ENCODE measurements at regions not wholly inside any gene's neighbourhood (a gene's known extent, or its start where the extent isn't known, plus 50 kb on each side); places are given as distances from the start of the nearest gene placed in this dataset.

DNA sequence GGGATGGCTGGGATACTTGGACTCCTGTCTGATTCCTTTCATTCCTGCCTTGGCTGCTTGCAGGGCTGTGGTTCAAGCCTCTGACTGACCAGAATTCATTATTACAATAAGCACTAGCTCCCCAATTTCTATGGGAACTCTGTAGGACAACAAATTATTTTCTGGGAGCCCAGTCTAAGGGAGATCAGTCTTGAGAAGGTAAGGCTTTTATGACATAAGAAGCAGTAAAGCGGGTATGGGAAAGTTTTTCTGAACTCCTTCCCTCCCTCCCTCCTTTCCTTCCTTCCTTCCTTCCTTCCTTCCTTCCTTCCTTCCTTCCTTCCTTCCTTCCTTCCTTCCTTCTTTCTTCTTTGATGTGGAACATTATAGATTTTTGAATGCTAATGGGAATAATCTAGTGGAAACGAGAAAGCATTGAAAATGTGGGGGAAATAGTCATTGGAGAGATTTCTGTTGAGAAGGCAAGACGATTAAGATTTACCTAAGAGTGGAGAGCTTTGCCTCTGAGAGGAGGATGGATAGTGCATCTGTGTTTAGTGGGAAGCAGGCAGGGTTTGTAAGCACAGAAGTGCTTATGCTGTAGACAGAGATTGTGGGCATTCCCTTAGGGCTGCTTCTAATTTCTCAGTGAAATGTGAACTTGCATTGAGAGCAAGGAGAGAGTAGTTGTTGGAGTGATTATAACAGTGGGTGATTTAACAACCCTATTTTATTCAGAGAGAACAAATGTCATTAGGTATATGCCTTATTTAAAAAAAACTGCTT is 201.5 kb downstream of the DNAJB9 start:
- H3K4me1 ChIP-seq (ENCODE audit: control insufficient read depth, insufficient read depth, low read length), result no peaks in the 10 kb centered on the region
- no peak for DNase-seq (ENCODE audit: low read depth, low spot score)
- WGBS (ENCODE audit: insufficient coverage, insufficient read length), result no CpG with 5 or more reads among the region's 3 CpGs
- H3K9me3 ChIP-seq (ENCODE audit: control insufficient read depth, insufficient read depth, low read length), result no peaks in the 10 kb centered on the region
- H3K27me3 ChIP-seq (ENCODE audit: control insufficient read depth, insufficient read depth, low read length), result no peaks in the 10 kb centered on the region
- H3K27ac ChIP-seq (ENCODE audit: low read length), result no peak overlapping the region
- no peak overlapping the region for H3K4me3 ChIP-seq (ENCODE audit: low read length)
- H3K36me3 ChIP-seq (ENCODE audit: control insufficient read depth, insufficient read depth, low read length), result no peaks in the 10 kb centered on the region

DNA sequence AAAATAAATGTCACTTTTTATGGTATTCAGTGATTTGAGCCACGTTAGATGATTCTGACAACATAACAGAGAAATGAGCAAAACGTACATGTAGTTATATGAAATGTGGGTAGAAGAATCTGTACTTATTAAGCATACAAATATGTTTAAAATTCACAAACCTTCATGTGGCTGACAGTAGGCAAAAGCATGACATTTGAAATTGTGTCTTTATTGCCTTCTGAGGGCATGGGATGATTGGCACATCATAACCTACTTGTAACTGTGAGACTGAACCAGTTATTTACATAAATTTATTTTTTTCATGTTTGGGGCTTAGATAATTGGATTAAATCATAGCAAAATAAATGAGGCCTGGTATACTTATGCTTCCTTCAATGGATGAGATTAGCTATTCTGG is 202.2 kb downstream of the DNAJB9 start:
- Histone ChIP-seq H3K27me3 (ENCODE audit: control insufficient read depth, insufficient read depth, low read length) (no peaks in the 10 kb centered on the region), H3K27ac (ENCODE audit: low read length) (no peak overlapping the region), H3K36me3 (ENCODE audit: control insufficient read depth, insufficient read depth, low read length) (no peaks in the 10 kb centered on the region), H3K4me3 (ENCODE audit: low read length) (no peak overlapping the region), H3K4me1 (ENCODE audit: control insufficient read depth, insufficient read depth, low read length) (no peaks in the 10 kb centered on the region), H3K9me3 (ENCODE audit: control insufficient read depth, insufficient read depth, low read length) (no peaks in the 10 kb centered on the region)
- no CpG with 5 or more reads among the region's 2 CpGs for WGBS (ENCODE audit: insufficient coverage, insufficient read length)
- DNase-seq (ENCODE audit: low read depth, low spot score), result no peak

DNA sequence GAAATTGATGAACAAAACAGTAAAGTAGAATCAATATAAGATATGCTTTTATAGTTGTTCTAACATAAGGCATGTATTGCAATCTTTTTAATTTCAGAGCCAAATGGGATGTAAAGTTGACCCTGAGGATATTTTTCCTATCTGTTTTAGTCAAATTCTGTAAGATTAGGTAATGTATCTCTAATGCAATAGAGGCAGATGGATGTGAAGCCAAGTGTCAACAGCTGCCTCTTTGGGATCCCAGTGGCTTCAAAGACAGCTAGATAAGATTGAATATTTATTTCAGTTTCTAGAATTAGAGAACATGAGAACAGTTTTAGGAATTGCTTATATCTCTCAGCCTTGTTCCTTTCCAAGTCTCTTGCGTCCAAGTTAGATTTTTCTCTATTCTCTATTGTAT is 208.3 kb downstream of the DNAJB9 start:
- Histone ChIP-seq H3K27me3 (ENCODE audit: control insufficient read depth, insufficient read depth, low read length) (no peaks in the 10 kb centered on the region), H3K9me3 (ENCODE audit: control insufficient read depth, insufficient read depth, low read length) (no peaks in the 10 kb centered on the region), H3K4me3 (ENCODE audit: low read length) (no peak overlapping the region), H3K27ac (ENCODE audit: low read length) (no peak overlapping the region), H3K4me1 (ENCODE audit: control insufficient read depth, insufficient read depth, low read length) (no peaks in the 10 kb centered on the region), H3K36me3 (ENCODE audit: control insufficient read depth, insufficient read depth, low read length) (no peaks in the 10 kb centered on the region)
- no peak for DNase-seq (ENCODE audit: low read depth, low spot score)
- WGBS (ENCODE audit: insufficient coverage, insufficient read length), result no CpG with 5 or more reads among the region's 1 CpG

DNA sequence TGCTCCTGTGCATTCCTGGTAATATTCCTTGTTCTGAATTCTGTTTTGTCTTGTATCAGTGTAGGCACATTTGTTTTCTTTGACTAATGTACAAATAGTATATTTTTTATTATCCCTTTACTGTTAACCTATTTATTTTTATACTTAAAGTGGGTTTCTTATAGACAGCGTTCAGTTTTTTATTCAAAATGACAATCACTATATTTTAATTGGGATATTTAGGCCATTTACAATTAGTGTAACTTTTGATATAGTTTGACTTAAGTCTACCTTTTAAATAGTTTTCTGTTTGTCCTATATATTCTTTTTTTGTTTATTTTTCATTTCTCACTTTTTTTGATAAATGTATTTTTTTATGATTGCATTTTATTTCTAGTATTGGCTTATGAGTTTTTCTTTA is 219.8 kb downstream of the DNAJB9 start:
- DNase-seq (ENCODE audit: low read depth, low spot score), result no peak
- H3K27ac ChIP-seq (ENCODE audit: low read length), result no peak overlapping the region
- no peaks in the 10 kb centered on the region for H3K36me3 ChIP-seq (ENCODE audit: control insufficient read depth, insufficient read depth, low read length)
- WGBS (ENCODE audit: insufficient coverage, insufficient read length), result no CpG with 5 or more reads among the region's 1 CpG
- no peak overlapping the region for H3K4me3 ChIP-seq (ENCODE audit: low read length)
- H3K4me1 ChIP-seq (ENCODE audit: control insufficient read depth, insufficient read depth, low read length), result no peaks in the 10 kb centered on the region
- H3K9me3 ChIP-seq (ENCODE audit: control insufficient read depth, insufficient read depth, low read length), result no peaks in the 10 kb centered on the region
- H3K27me3 ChIP-seq (ENCODE audit: control insufficient read depth, insufficient read depth, low read length), result no peaks in the 10 kb centered on the region

DNA sequence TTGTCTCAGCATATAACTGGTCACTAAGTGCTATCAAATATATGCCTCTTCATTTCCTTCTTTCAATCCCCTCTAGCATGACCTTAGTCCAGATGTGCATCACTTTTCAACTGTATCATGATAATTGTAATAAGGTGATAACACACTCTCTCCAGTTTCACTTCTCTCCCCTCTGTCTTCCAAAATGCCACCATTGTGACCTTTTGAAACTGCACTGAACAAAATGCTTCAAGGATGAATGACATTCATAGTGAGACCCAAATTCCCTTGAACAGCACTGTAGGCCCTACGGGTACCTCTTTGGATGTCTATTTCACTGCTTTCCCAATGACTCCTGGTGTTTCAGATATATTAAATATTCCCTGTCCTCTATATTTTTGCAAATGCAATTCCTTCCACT is 224.8 kb downstream of the DNAJB9 start:
- no peak for DNase-seq (ENCODE audit: low read depth, low spot score)
- no peaks in the 10 kb centered on the region for H3K9me3 ChIP-seq (ENCODE audit: control insufficient read depth, insufficient read depth, low read length)
- no peaks in the 10 kb centered on the region for H3K27me3 ChIP-seq (ENCODE audit: control insufficient read depth, insufficient read depth, low read length)
- WGBS (ENCODE audit: insufficient coverage, insufficient read length), result no CpG with 5 or more reads among the region's 1 CpG
- no peak overlapping the region for H3K4me3 ChIP-seq (ENCODE audit: low read length)
- H3K4me1 ChIP-seq (ENCODE audit: control insufficient read depth, insufficient read depth, low read length), result no peaks in the 10 kb centered on the region
- no peak overlapping the region for H3K27ac ChIP-seq (ENCODE audit: low read length)
- no peaks in the 10 kb centered on the region for H3K36me3 ChIP-seq (ENCODE audit: control insufficient read depth, insufficient read depth, low read length)

DNA sequence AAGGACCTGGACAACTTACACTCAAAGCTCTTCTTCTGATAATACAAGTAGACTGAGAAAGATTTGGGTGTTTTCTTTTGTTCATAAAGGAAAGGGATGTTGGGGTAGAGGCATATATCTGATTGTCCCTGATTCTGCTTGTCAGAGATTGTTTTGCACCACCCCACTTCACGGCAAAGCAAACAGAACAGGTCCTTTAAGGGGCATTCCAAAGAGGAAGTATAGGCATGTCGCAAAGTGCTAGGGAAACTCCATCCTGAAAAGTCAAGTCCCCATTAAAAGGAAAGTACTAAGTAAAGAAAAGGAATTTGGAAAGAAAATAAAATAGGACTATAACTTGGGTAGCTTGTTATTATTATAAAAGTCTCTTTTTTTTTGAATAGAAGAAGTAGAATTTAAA is 233.0 kb downstream of the DNAJB9 start:
- H3K4me3 ChIP-seq (ENCODE audit: low read length), result no peak overlapping the region
- H3K27ac ChIP-seq (ENCODE audit: low read length), result no peak overlapping the region
- no peaks in the 10 kb centered on the region for H3K36me3 ChIP-seq (ENCODE audit: control insufficient read depth, insufficient read depth, low read length)
- DNase-seq (ENCODE audit: low read depth, low spot score), result no peak
- H3K27me3 ChIP-seq (ENCODE audit: control insufficient read depth, insufficient read depth, low read length), result no peaks in the 10 kb centered on the region; the same call in 1 of the 2 replicates
- WGBS (ENCODE audit: insufficient coverage, insufficient read length), result no CpG with 5 or more reads among the region's 2 CpGs
- H3K9me3 ChIP-seq (ENCODE audit: control insufficient read depth, insufficient read depth, low read length), result no peaks in the 10 kb centered on the region
- H3K4me1 ChIP-seq (ENCODE audit: control insufficient read depth, insufficient read depth, low read length), result no peaks in the 10 kb centered on the region

DNA sequence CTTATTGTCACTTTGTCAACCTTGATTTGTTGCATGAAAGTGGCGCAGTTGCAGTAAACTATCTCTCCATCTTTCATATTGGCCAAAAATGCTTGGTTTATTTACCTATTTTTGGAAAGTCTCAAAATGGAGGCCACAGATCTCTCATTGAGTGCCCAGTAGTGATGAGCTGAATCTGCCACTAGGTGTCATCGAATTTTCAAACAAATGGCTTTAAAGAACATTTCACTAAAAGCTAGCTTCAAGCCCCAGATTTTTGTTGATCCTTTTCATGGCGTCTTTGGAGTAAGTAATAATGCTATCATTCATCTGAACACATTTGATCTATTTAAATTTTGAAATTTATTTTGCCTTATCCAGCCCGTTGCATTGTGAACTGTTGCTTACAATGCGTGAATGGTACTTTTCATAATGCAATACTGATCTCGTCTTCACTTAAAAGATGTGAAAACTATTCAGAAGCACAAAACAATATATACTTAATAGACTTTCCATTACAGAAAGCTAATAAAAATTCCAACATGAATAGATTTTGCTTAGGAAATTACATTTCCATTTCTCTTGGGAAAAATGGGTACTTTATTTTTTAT is 236.2 kb downstream of the DNAJB9 start:
- Histone ChIP-seq H3K36me3 (ENCODE audit: control insufficient read depth, insufficient read depth, low read length) (no peaks in the 10 kb centered on the region), H3K4me1 (ENCODE audit: control insufficient read depth, insufficient read depth, low read length) (no peaks in the 10 kb centered on the region), H3K27ac (ENCODE audit: low read length) (no peak overlapping the region), H3K4me3 (ENCODE audit: low read length) (no peak overlapping the region), H3K27me3 (ENCODE audit: control insufficient read depth, insufficient read depth, low read length) (no peaks in the 10 kb centered on the region; the same call in 1 of the 2 replicates), H3K9me3 (ENCODE audit: control insufficient read depth, insufficient read depth, low read length) (no peaks in the 10 kb centered on the region)
- WGBS (ENCODE audit: insufficient coverage, insufficient read length), result no CpG with 5 or more reads among the region's 6 CpGs
- DNase-seq (ENCODE audit: low read depth, low spot score), result no peak

DNA sequence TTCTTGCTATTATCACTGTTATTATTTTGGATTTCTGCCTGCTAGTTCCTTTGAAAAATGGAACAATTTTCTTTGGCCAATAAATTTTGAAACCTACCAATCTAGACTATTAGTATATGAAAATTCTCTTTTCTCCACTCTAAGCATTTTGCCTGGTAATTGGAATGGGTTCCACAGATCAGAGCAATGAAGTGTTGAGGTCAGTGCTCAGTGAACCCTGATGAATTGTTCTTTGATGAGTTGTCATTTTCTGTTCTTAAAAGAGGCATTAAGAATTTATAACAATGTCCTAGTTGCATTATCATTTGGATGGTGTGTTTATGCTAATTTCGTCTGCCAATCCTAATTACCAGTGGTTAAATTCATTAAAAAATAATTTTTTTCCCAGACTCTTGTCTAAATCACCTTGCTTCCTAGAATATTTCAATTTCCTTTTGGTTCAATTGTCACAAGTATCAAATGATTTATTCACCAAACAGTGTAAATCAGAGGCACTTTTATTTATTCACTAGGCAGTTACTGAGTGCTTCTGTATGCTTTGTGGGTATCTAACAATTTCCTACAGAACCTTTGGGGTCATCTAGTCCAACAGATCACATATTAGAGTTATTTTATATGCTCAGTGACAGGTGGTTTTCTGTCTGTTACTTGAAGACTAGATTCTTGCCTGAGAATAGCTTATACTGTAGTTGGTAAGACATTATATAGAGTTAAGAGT is 239.0 kb downstream of the DNAJB9 start:
- Histone ChIP-seq H3K36me3 (ENCODE audit: control insufficient read depth, insufficient read depth, low read length) (no peaks in the 10 kb centered on the region), H3K9me3 (ENCODE audit: control insufficient read depth, insufficient read depth, low read length) (no peaks in the 10 kb centered on the region), H3K27me3 (ENCODE audit: control insufficient read depth, insufficient read depth, low read length) (no peaks in the 10 kb centered on the region), H3K4me1 (ENCODE audit: control insufficient read depth, insufficient read depth, low read length) (no peaks in the 10 kb centered on the region), H3K4me3 (ENCODE audit: low read length) (no peak overlapping the region), H3K27ac (ENCODE audit: low read length) (no peak overlapping the region)
- no peak for DNase-seq (ENCODE audit: low read depth, low spot score)
- WGBS (ENCODE audit: insufficient coverage, insufficient read length), result no CpG with 5 or more reads among the region's 1 CpG

DNA sequence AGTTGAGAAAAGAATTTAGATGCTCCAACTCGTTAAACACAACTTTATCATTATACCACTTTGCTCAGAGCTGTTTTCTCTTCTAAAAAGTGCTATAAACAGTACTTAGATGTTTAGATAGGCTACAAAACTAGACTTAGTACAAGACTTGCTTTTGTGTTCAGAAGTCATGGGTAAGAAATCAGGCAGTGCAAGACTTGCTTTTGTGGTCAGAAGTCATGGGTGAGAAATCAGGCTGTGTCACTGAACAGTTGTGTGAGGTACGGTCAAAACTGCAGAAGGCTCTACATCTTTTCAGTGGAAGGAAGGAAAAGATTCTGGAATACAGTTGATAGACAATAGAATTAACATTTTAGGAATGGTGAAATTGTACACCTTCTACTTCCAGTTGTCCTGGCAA is 239.7 kb downstream of the DNAJB9 start:
- Histone ChIP-seq H3K4me3 (ENCODE audit: low read length) (no peak overlapping the region), H3K27me3 (ENCODE audit: control insufficient read depth, insufficient read depth, low read length) (no peaks in the 10 kb centered on the region), H3K36me3 (ENCODE audit: control insufficient read depth, insufficient read depth, low read length) (no peaks in the 10 kb centered on the region), H3K27ac (ENCODE audit: low read length) (no peak overlapping the region), H3K9me3 (ENCODE audit: control insufficient read depth, insufficient read depth, low read length) (no peaks in the 10 kb centered on the region), H3K4me1 (ENCODE audit: control insufficient read depth, insufficient read depth, low read length) (no peaks in the 10 kb centered on the region)
- WGBS (ENCODE audit: insufficient coverage, insufficient read length), result no CpG with 5 or more reads among the region's 2 CpGs
- DNase-seq (ENCODE audit: low read depth, low spot score), result no peak

DNA sequence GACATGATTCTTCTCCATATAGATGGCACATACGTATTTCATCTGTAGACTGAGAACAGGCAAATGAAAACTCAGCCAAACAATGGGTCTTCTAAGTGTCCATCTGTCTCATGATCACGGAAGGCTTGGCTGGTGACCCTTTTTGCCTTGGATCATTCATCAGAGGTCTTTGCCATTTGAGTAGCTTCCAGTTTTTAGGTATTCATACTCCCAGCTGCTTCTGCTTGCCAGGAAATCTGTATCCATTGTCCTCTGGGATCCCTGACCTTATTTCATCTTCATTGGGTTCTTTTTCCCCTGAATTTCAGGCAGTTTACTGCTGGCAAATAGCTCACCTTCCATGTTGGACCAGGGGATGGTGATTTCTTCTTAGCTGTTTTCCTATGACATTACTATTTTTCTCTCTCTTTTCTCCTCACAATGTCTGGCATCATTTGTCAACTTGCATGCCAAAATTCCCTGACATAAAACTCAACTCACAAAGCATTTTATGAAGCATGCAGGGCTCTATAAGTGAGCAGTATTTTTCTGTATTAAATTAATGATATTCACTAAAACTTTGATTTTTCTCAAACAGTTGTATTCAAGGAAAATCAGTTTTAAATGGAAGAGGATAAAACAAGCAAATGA is 241.2 kb downstream of the DNAJB9 start:
- H3K9me3 ChIP-seq (ENCODE audit: control insufficient read depth, insufficient read depth, low read length), result no peaks in the 10 kb centered on the region
- H3K27ac ChIP-seq (ENCODE audit: low read length), result no peak overlapping the region
- no peaks in the 10 kb centered on the region for H3K27me3 ChIP-seq (ENCODE audit: control insufficient read depth, insufficient read depth, low read length)
- H3K36me3 ChIP-seq (ENCODE audit: control insufficient read depth, insufficient read depth, low read length), result no peaks in the 10 kb centered on the region
- no peak overlapping the region for H3K4me3 ChIP-seq (ENCODE audit: low read length)
- WGBS (ENCODE audit: insufficient coverage, insufficient read length), result no CpG with 5 or more reads among the region's 2 CpGs
- H3K4me1 ChIP-seq (ENCODE audit: control insufficient read depth, insufficient read depth, low read length), result no peaks in the 10 kb centered on the region
- no peak for DNase-seq (ENCODE audit: low read depth, low spot score)
